ENCODE measurements at regions not wholly inside any gene's neighbourhood (a gene's known extent, or its start where the extent isn't known, plus 50 kb on each side); places are given as distances from the start of the nearest gene placed in this dataset.

- H3K27me3 ChIP-seq: no peaks in the 10 kb centered on the region
- peaks cover 0 to 5% (median 0%) of the 10 kb centered on the region in 12 donors for H3K9me3 ChIP-seq
- H3K4me3 ChIP-seq: peak overlapping the region in 9 of 12 donors; percentile 2 to 43 (median 32)
- peak; percentile 63 to 83 (median 76) for ATAC-seq
- intact Hi-C loops (cut with DNase I): loop anchor here in 1 of 10 donors (10.0 kb wide), 1 partner anchor 133 kb away; the partner anchor contains the start of gene HEY2
- no peaks in the 10 kb centered on the region for H3K36me3 ChIP-seq
- peak in 3 of 5 donors; percentile 27 to 35 (median 29) for DNase-seq
- H3K4me1 ChIP-seq: peaks cover 0 to 19% (median 8%) of the 10 kb centered on the region in 12 donors
- WGBS, 4 donors: 20 to 25% (median 22%) methylated on average over 11 of the region's 11 CpGs
- TF ChIP-seq POLR2A (IDR thresholded peaks at IDR 0.05) (no peak), CTCF (IDR thresholded peaks at IDR 0.05) (no peak)
- peak overlapping the region in 10 of 12 donors; percentile 7 to 61 (median 42) for H3K27ac ChIP-seq
Measured at GRCh38 chr6:125611573-125612344, 137.7 kb upstream of the HEY2 start.

GRCh38 chr6:125612345-125612846 lies 137.0 kb upstream of the HEY2 start:
- no peak for ATAC-seq
- peak overlapping the region in 9 of 12 donors; percentile 7 to 60 (median 38) for H3K27ac ChIP-seq

GRCh38 chr6:125618629-125619028 lies 130.8 kb upstream of the HEY2 start:
- Histone ChIP-seq H3K9me3 (no peaks in the 10 kb centered on the region), H3K4me3 (no peak overlapping the region), H3K36me3 (no peaks in the 10 kb centered on the region), H3K4me1 (no peaks in the 10 kb centered on the region), H3K27ac (no peak overlapping the region), H3K27me3 (no peaks in the 10 kb centered on the region)
- ATAC-seq: no peak
- no peak for DNase-seq
- WGBS, 4 donors: 44 to 80% (median 60%) methylated on average over 1 of the region's 1 CpG
- intact Hi-C loops (cut with DNase I): loop anchor here in 1 of 10 donors (10.0 kb wide), 1 partner anchor 126 kb away; the partner anchor contains the start of gene HEY2
- TF ChIP-seq POLR2A (IDR thresholded peaks at IDR 0.05): no peak
- TF ChIP-seq CTCF (IDR thresholded peaks at IDR 0.05): no peak

More at GRCh38 chr6:125612345-125612846, 137.0 kb upstream of the HEY2 start:
- TF ChIP-seq POLR2A (IDR thresholded peaks at IDR 0.05): no peak
- TF ChIP-seq CTCF (IDR thresholded peaks at IDR 0.05): no peak
- WGBS, 4 donors: 26 to 34% (median 28%) methylated on average over 3 of the region's 3 CpGs
- intact Hi-C loops (cut with DNase I): loop anchor here in 1 of 10 donors (10.0 kb wide), 1 partner anchor 132 kb away; the partner anchor contains the start of gene HEY2
- no peaks in the 10 kb centered on the region for H3K36me3 ChIP-seq
- peaks cover 0 to 5% (median 0%) of the 10 kb centered on the region in 12 donors for H3K9me3 ChIP-seq
- no peak for DNase-seq
- H3K4me3 ChIP-seq: peak overlapping the region in 8 of 12 donors; percentile 14 to 43 (median 33)
- no peaks in the 10 kb centered on the region for H3K27me3 ChIP-seq
- peaks cover 0 to 19% (median 8%) of the 10 kb centered on the region in 12 donors for H3K4me1 ChIP-seq

GRCh38 chr6:125623085-125623484 lies 126.3 kb upstream of the HEY2 start:
- H3K4me3 ChIP-seq: no peak overlapping the region
- no peaks in the 10 kb centered on the region for H3K27me3 ChIP-seq
- DNase-seq (no peak), ATAC-seq (no peak)
- no peak for TF ChIP-seq CTCF (IDR thresholded peaks at IDR 0.05)
- no peak for TF ChIP-seq POLR2A (IDR thresholded peaks at IDR 0.05)
- H3K4me1 ChIP-seq: no peaks in the 10 kb centered on the region
- no peak overlapping the region for H3K27ac ChIP-seq
- no peaks in the 10 kb centered on the region for H3K9me3 ChIP-seq
- H3K36me3 ChIP-seq: no peaks in the 10 kb centered on the region
- intact Hi-C loops (cut with DNase I): no loop called here
